GM19099 (cell line): ENCODE measurements at regions not wholly inside any gene's neighbourhood (a gene's known extent, or its start where the extent isn't known, plus 50 kb on each side); places are given as distances from the start of the nearest gene placed in this dataset.

Experiments used
- POLR2A ChIP-seq: IDR thresholded peaks from 3 replicates; pipeline ENCODE4 v1.6.1; 2011; ENCODE audit warnings: low read depth; ENCODE audit not compliant: insufficient read length; ENCODE audit errors: extremely low read depth

DNA sequence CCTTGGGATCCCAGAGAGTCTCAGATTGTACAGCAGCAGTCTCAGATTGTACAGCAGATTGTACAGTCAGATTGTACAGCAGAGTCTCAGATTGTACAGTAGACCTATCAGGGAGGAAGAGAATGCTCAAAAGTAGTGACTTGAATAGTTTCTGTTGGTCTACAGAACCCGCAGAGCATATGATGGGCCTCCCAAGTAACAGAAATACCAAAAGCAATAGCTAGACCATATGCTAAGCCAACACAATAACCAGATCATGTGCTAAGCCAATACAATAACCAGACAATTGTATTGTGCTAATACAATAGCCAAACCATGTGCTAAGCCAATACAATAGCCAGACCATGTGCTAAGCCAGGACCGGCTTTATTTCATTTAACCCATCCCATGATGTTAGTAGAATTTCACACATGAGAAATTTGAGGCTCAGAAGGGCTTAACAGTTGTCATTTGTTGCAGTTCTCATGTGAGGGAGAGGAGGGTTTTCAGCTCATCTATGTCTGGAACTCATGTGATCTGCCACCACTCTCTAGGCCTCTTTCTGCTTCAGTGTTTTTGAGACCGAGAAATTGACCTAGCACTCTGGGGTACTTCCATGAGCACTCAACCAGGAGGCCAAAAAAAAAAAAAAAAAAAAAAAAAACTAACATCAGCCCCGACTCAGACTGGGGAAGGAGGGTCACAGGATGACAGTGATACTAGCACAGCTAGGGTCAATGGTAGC is 144.0 kb downstream of the SOX9 start:
- no peak for TF ChIP-seq POLR2A

DNA sequence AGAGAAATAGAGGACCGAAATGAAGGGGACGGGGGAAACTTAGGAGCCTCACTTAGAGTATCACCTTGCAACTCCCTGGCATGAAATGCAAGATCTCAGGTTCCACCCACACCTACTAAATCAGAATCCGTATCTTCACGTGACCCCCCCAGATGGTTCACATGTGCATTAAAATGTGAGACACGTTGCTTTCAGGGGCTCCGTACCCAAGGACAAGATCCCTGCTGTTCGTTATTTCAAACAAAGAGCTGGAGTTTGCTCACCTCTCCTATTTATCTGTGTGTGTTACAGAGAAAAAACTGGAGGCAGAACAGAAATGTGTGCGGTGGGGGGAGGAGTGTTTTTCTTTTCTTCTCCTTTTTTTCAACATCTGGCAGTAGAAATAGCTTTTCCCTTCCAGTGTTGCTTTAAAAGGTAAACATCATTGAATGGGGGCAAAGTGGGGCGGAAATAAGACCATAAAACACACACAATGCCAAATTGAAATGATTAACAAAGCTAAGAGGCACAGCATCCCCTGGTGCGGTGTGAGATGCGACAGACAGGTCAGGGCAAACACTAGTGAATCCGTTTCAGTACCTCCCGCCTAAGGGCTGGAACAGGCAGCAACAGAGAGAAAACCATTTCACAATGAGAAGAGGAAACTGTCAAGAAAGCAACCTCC is 145.4 kb downstream of the SOX9 start:
- no peak for TF ChIP-seq POLR2A

DNA sequence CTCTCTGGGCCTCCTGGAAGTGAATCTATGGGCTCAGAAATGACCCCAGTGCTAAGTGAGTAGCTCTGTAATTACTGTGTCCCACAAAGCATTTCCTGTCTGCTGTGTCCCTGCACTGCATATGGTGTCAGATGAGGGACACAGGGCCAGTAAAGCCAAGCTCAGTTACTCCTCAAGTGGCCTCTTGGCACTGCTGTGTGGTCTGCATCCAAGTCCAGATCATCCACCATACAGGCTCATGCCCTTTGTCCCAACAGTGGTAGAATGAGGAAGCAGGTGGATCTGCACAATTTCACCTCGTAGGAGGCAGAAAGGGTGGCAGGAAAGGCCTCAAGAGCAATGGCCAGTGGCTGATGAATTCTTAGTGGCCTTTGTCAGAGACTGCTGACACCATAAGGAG is 146.8 kb downstream of the SOX9 start:
- TF ChIP-seq POLR2A: no peak

DNA sequence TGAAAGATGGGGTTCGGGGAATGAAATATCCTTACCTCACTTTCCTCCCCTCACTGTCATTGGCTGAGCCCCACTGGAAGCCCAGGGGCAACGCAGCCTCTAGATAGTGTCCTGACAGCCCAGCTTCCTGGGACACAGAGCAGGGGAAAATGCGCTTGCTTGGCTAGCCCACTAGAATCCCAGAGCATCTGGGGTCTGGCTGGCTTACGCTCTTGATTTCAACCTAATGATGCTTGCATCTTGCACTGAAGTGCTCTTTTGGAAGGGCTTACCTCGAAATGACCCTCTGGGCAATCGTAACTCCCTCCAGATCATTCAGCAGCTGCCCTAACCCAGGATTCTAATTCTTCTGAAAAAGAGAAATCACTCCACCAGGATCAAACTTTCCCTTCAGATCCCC is 147.6 kb downstream of the SOX9 start:
- no peak for TF ChIP-seq POLR2A

DNA sequence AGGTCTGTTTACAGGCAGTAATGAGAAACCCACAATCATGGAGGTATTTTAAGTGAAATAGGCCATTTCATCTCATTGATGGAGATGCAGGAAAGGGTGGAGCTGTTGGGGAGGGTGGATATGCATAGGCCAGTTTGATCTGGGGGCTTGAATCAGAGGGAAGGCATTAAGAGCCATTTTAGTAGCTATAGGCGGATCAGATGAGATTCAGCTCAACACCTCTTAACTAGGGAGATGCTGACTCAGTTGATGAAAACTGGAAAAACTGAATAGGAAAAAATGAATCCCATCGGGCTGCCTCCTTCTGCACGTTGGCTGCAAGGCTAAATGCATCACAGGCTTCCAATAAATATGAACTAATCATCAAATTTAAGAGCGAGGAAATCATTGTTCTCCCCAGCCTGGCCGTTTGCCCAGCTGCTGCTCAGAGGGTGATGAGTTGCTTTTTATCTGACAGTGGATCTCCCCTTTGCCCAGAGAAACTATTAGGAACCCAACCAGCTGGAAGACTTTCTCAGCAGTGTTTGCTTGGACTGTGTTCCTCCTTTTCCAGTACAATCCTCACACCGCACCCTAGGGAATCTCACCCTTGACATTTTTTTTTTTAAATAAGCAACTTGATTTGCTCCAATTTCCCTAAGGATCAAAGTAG is 149.6 kb downstream of the SOX9 start:
- TF ChIP-seq POLR2A: no peak

DNA sequence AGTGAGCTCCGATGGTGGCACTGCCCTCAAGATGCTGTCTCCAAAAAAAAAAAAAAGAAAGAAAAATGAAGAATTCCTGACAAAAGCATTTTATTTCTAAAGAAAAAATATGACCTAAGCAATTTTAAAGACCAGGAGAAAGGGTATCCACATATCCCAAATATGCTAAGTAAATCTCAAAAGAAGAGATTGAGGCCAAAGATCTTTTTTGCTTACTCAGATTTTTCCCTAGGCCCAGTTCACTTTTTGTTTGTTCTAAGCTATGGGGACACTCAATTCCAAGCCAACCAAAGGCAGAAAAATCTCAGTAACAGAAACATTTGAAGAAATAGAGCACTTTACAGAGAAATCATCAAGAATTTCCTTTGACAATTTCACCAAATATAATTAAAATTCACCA is 150.8 kb downstream of the SOX9 start:
- no peak for TF ChIP-seq POLR2A

DNA sequence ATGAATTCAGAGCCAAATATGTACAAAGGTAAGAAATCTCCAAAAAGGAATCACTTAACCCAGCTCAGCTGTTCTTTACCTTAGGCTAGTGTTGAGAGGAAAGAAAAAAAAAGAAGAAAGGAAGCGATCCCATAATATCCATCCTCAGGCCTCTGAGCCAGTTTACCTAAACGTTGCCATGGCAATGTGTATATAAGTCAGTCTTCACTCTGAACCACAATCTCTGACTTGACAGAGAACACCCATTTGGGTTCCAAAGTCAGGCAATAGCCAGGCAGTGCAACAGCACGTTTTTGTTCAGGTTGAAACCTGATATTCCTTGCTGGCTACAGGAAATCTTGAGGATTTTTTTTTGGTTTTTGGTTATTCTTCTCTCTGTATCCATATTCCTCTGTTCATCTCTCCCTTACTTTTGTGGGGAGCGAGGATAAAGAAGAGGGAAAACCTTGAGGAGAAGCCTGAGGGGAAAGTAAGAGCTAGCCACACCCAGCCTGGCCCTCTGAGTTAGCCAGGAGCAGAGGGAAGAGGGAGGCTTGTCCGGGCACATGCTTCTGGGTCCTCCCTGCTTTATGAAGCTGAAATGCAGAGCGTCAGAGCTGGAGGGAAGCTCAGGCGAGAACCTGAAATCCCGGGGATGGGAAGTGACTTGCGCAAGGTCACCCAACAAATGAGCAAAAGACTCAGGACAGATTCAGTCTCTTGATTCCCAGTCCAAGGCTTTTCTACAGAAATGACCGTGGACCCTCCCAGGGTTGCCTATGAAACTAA is 152.7 kb downstream of the SOX9 start:
- TF ChIP-seq POLR2A: no peak

DNA sequence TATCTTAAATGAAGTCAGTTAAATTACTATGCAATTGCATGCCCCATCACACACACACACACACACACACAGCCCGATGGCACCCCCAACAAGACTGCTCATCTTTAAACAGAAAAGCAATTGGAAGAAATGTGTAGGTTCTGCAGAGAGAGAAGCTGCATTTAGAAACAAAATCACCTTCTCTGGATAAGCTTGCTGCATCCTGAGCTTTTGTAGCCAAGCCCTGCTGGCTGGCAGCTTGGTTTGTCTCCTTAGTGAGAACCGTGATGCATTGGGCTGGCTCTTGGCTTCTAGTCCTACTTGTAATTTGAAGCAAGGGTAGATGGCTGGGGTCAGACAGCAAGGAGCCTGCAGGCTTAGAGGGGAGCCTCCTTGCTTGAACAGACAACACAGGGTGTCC is 153.8 kb downstream of the SOX9 start:
- no peak for TF ChIP-seq POLR2A

DNA sequence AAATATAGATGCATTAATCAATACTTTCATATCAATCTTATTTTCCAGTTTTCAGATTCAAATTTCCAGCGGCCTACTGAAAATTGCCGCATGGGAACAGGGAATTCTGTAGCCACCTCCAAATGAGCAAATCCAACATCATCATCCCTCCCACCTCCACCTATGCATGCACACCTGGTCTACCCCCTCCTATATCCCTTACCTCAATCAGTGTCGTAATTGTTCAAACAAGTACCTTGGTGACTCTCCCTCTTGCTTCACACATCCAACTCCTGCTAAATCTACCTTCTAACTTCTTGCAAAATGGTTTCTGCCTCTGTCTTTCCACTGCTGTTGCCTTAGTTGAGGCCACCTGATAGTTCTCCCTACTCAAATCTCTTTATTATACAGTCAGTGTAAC is 160.1 kb downstream of the SOX9 start:
- TF ChIP-seq POLR2A: no peak

DNA sequence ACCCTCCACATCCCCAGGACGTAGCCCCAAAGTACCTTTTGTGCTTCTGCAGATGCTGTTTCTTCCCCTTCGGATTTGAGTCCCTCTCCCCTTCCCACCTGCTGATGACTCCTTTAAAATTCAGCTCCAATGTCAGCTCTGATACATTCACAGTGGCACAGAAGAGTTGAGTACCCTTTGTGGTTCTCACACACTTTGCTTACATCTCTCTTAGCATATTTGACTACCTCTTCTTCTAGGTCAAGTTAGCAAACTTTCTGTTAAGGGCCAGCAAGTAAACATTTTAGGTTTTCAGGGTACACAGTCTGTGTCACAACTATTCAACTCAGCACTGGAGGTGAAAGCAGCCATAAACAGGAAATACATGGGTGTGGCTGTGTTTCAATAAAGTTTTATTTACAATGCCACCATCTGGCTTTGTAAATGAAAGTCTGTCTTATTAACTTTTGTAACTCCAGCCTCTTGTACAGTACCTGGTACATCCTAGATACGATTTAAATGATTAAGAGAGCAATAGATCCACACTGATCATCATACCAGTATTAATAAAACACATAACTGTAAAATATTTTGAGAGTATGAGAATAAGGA is 161.7 kb downstream of the SOX9 start:
- no peak for TF ChIP-seq POLR2A

DNA sequence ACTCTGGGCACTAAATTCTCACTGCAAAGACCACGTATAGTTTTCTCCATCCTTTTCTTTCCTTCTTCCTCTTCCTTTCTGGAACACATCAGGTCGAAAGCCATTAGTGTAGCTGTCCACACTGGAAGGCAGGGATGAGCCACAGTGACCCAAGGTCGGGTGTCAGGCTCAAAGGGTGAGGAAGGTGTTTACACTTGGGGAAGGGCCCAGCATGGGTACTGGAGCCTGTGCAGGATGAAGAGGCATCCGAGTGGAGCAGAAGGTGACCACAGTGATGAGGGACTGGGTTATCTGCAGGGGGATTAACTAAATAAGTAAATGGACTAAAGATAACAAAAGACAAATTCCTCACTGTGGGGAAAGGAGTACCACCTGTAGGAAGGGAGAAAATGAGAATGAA is 164.0 kb downstream of the SOX9 start:
- no peak for TF ChIP-seq POLR2A

DNA sequence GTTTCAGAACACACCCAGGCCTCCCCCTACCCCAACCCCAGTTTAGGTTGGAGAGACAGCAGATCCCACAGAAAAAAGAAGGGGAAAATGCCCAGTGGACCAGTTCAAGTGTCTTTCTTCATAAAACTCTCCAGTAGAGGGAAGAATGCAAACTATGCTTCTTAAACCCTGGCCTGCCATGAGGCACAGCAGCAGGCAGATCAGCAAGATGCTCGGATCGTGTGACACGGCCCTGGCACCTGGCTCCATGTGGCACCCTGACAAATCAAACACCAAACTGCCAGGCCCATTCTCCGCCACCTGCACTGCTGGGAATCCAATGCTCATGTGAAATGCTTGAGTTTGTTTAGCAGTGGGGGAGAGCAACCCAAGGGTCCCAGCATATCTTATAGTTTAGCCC is 166.8 kb downstream of the SOX9 start:
- no peak for TF ChIP-seq POLR2A

DNA sequence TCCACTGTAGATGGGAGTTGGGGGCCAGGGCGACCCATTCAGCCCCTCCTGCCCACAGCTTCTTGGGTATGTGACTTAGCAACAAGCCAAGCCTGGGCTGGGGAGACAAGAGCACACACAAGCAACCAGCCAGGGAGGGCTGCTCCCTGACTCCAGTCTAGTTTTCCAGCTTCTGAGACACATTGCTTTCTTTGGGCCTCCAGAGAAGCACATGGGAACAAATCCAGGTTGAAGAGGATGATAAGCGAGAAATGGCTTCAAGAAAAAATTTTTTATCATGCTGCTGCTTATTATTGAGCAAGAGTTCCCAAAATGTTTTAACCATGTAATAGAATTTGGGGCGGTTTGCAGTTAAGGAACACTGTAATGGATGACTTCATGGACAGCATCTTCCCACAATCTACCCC is 173.7 kb downstream of the SOX9 start:
- TF ChIP-seq POLR2A: no peak

DNA sequence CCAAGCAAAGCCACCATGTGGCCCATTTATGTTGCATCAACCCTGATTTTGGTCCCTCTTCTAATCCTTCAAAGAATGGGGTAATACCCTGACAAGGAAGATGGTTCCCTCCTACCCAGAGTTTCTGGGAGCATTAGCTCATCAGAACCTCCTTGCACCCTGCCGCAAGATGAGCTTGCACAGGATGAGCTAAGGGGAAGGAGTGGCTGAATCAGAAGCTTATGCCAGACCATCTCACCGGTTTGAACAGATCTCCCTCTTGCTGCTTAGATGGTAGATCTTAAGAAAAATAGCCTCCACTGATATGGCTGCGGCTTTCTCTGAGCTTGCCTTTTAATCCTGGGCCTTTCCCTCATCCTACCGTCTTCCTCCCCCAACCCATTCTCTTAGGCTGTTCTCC is 175.1 kb downstream of the SOX9 start:
- no peak for TF ChIP-seq POLR2A

DNA sequence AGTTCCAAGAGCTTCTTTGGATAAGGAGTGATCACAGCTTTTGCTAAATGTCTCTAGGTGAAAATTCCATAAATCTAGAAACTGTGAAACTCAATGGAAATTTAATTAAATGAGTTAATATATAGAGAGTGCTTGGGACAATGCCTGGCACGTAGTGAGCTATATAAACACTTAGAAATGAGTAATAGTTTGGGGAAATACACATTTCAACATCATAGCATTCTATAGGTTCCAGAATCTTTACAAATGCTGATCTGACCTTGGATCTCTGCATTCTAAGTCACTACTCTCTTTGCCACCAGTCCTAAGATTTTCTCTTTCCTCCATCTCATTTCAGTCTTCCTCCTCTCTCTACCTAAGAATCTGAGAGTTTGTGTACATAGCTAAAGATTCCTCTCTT is 175.6 kb downstream of the SOX9 start:
- TF ChIP-seq POLR2A: no peak
